ENCODE measurements at regions not wholly inside any gene's neighbourhood (a gene's known extent, or its start where the extent isn't known, plus 50 kb on each side); places are given as distances from the start of the nearest gene placed in this dataset.
A peak's percentile ranks its signal among the peaks of the same experiment; 100 is the strongest.

GRCh38 chr6:113696960-113697359 is 160.2 kb upstream of the MARCKS start:
- ChIA-PET POLR2A (interaction anchor here (0.7 kb wide), 1 partner anchor 593 kb away, joined by 3 read pairs; no protein-coding TSS in a partner anchor), CTCF (interaction anchor here (1.1 kb wide), 1 partner anchor 165 kb away, joined by 3 read pairs; no protein-coding TSS in a partner anchor)
- H3K36me3 ChIP-seq (ENCODE audit: control insufficient read depth, insufficient read depth, low read length): no peaks in the 10 kb centered on the region
- no peak for TF ChIP-seq CTCF (IDR thresholded peaks at IDR 0.05; ENCODE audit: insufficient read depth, low read depth, low read length)
- H3K4me3 ChIP-seq (ENCODE audit: low read depth, low read length): no peak overlapping the region
- H3K27me3 ChIP-seq (ENCODE audit: control insufficient read depth, insufficient read depth, low read length): no peaks in the 10 kb centered on the region
- no peak for DNase-seq (ENCODE audit: low read depth)

GRCh38 chr6:113697632-113698410 is 159.3 kb upstream of the MARCKS start:
- ChIA-PET POLR2A (no interaction called here), CTCF (no interaction called here)
- no peak for TF ChIP-seq CTCF (IDR thresholded peaks at IDR 0.05; ENCODE audit: insufficient read depth, low read depth, low read length)
- H3K27me3 ChIP-seq (ENCODE audit: control insufficient read depth, insufficient read depth, low read length): no peaks in the 10 kb centered on the region
- peak; percentile 86 for DNase-seq (ENCODE audit: low read depth)
- no peak overlapping the region for H3K4me3 ChIP-seq (ENCODE audit: low read depth, low read length)
- no peaks in the 10 kb centered on the region for H3K36me3 ChIP-seq (ENCODE audit: control insufficient read depth, insufficient read depth, low read length)

GRCh38 chr6:113699239-113699638 is 157.9 kb upstream of the MARCKS start:
- Histone ChIP-seq H3K4me3 (ENCODE audit: low read depth, low read length) (no peak overlapping the region), H3K36me3 (ENCODE audit: control insufficient read depth, insufficient read depth, low read length) (no peaks in the 10 kb centered on the region), H3K27me3 (ENCODE audit: control insufficient read depth, insufficient read depth, low read length) (no peaks in the 10 kb centered on the region)
- ChIA-PET CTCF (no interaction called here), POLR2A (no interaction called here)
- TF ChIP-seq CTCF (IDR thresholded peaks at IDR 0.05; ENCODE audit: insufficient read depth, low read depth, low read length): no peak
- no peak for DNase-seq (ENCODE audit: low read depth)

GRCh38 chr6:113701552-113702254 is 155.4 kb upstream of the MARCKS start:
- no peak for DNase-seq (ENCODE audit: low read depth)
- CTCF ChIA-PET: no interaction called here
- H3K36me3 ChIP-seq (ENCODE audit: control insufficient read depth, insufficient read depth, low read length): no peaks in the 10 kb centered on the region
- no peak for TF ChIP-seq CTCF (IDR thresholded peaks at IDR 0.05; ENCODE audit: insufficient read depth, low read depth, low read length)
- H3K27me3 ChIP-seq (ENCODE audit: control insufficient read depth, insufficient read depth, low read length): no peaks in the 10 kb centered on the region
- H3K4me3 ChIP-seq (ENCODE audit: low read depth, low read length): no peak overlapping the region
- POLR2A ChIA-PET: no interaction called here

- POLR2A ChIA-PET: interaction anchor here (0.7 kb wide), 1 partner anchor 119 kb away, joined by 28 read pairs; no protein-coding TSS in a partner anchor
Measured at GRCh38 chr6:113707194-113707593, 150.0 kb upstream of the MARCKS start.

More at GRCh38 chr6:113707194-113707593, 150.0 kb upstream of the MARCKS start:
- CTCF ChIA-PET: no interaction called here
- Histone ChIP-seq H3K27me3 (ENCODE audit: control insufficient read depth, insufficient read depth, low read length) (peaks cover 4% of the 10 kb centered on the region), H3K36me3 (ENCODE audit: control insufficient read depth, insufficient read depth, low read length) (no peaks in the 10 kb centered on the region), H3K4me3 (ENCODE audit: low read depth, low read length) (no peak overlapping the region)
- DNase-seq (ENCODE audit: low read depth): no peak
- TF ChIP-seq CTCF (IDR thresholded peaks at IDR 0.05; ENCODE audit: insufficient read depth, low read depth, low read length): no peak

Measured in BJ (cell line).